OCI-LY7 (cell line): ENCODE measurements at regions not wholly inside any gene's neighbourhood (a gene's known extent, or its start where the extent isn't known, plus 50 kb on each side); places are given as distances from the start of the nearest gene placed in this dataset.

Source experiments
- BruUV-seq: library from RNA; stranded (reverse); fragments of 400-500 nt; replicated peaks from 2 replicates; lab custom pipeline; 2021; lab: Mats Ljungman, UMichigan
- CTCF ChIA-PET: fragments of 300-600 bp; sonication (Branson Sonifier 250); formaldehyde crosslinking; loops from one replicate; lab custom pipeline; 2022; ENCODE audit warnings: antibody characterized with exemption; ENCODE audit not compliant: unreplicated experiment; lab: Charles Lee
- POLR2A ChIA-PET: fragments of 300-600 bp; sonication (Branson Sonifier 250); formaldehyde crosslinking; loops from one replicate; lab custom pipeline; 2022; ENCODE audit warnings: antibody characterized with exemption; lab: Charles Lee
- DNase-seq: peaks from one replicate; pipeline ENCODE4 v3.0.0-alpha.2; 2015; ENCODE audit warnings: low spot score
- H2AFZ ChIP-seq: fragments of 200-600 bp; sonication (generic), shearing (Covaris generic); 2 replicates; pipeline ENCODE4 v1.6.1; 2014; ENCODE audit warnings: mild to moderate bottlenecking, antibody characterized with exemption, low read length, moderate library complexity
- H3K27ac ChIP-seq: fragments of 200-600 bp; sonication (generic); 2 replicates; pipeline ENCODE4 v1.5.1; 2014; ENCODE audit warnings: mixed run types, low read depth, mild to moderate bottlenecking, moderate library complexity, low read length, inconsistent platforms; ENCODE audit not compliant: poor library complexity, severe bottlenecking
- H3K36me3 ChIP-seq: fragments of 200-600 bp; sonication (generic); 2 replicates; pipeline ENCODE4 v1.6.1; 2014; ENCODE audit warnings: mild to moderate bottlenecking, antibody characterized with exemption, low read length, moderate library complexity, mixed read lengths; ENCODE audit not compliant: insufficient read depth
- H3K4me1 ChIP-seq: fragments of 200-600 bp; sonication (generic); 2 replicates; pipeline ENCODE4 v1.5.1; 2014; ENCODE audit warnings: mild to moderate bottlenecking, low read length; ENCODE audit not compliant: insufficient read depth, poor library complexity, severe bottlenecking
- H3K4me2 ChIP-seq: fragments of 200-600 bp; sonication (generic); 2 replicates; pipeline ENCODE4 v1.6.1; 2014; ENCODE audit warnings: mild to moderate bottlenecking, low read length
- H3K4me3 ChIP-seq: fragments of 200-600 bp; sonication (generic); 2 replicates; pipeline ENCODE4 v1.5.1; 2014; ENCODE audit warnings: mild to moderate bottlenecking, low read depth, low read length; ENCODE audit not compliant: poor library complexity, severe bottlenecking
- H3K79me2 ChIP-seq: fragments of 200-600 bp; sonication (generic); 2 replicates; pipeline ENCODE4 v1.6.1; 2016; ENCODE audit warnings: low read depth, mild to moderate bottlenecking, low read length, moderate library complexity, mixed read lengths; ENCODE audit not compliant: insufficient read depth
- H3K9me2 ChIP-seq: fragments of 200-600 bp; sonication (generic); 2 replicates; pipeline ENCODE4 v1.6.1; 2016; ENCODE audit warnings: mild to moderate bottlenecking, low read length, mixed read lengths; ENCODE audit not compliant: insufficient read depth
- H3K9me3 ChIP-seq: fragments of 200-600 bp; sonication (generic); 2 replicates; pipeline ENCODE4 v1.6.1; 2014; ENCODE audit warnings: mild to moderate bottlenecking, mixed run types, low read length, mixed read lengths
- H4K20me1 ChIP-seq: fragments of 200-600 bp; sonication (generic); 2 replicates; pipeline ENCODE4 v1.6.1; 2014; ENCODE audit warnings: mild to moderate bottlenecking, antibody characterized with exemption, low read length, moderate library complexity, mixed read lengths; ENCODE audit not compliant: insufficient read depth
- CTCF ChIP-seq: fragments of 200-600 bp; sonication (generic); conservative IDR thresholded peaks from 2 replicates; pipeline ENCODE4 v1.5.1; 2014; ENCODE audit warnings: mild to moderate bottlenecking, antibody characterized with exemption, low read length, moderate library complexity, mixed read lengths
- EZH2phosphoT487 ChIP-seq: fragments of 200-600 bp; sonication (generic); IDR thresholded peaks from 2 replicates; pipeline ENCODE4 v1.6.1; 2018; ENCODE audit warnings: low read depth, borderline replicate concordance, mild to moderate bottlenecking, mixed run types, antibody characterized with exemption, low read length, moderate library complexity, mixed read lengths
- intact Hi-C: fragments of 100-400 bp; cut with micrococcal nuclease; formaldehyde crosslinking; loops from one replicate; pipeline ENCODE4 v1.10.0; 2022; ENCODE audit not compliant: unreplicated experiment

DNA sequence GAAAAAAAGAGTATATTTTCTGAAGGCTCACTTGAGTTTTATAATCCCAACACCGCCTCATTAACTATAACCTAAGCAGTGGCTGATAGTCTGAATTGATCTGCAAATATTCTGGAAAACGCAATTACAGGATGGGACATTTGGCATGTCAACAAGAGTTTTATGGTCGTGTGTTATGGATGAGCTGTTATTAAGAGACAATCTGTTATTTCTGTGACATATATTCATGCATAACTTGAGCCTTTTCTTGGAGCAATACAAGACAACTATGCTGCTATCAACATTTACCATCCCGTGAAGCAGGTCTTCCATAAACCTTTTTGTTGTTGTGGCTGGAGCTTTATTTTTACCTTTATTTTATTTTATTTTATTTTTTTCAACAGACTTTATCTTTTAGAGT lies 164.4 kb downstream of the SCG2 start:
- Histone ChIP-seq H3K27ac (no peak overlapping the region), H3K79me2 (no peaks in the 10 kb centered on the region), H3K4me3 (no peak overlapping the region), H3K9me2 (no peaks in the 10 kb centered on the region), H4K20me1 (no peaks in the 10 kb centered on the region), H3K9me3 (no peaks in the 10 kb centered on the region), H3K4me2 (no peak overlapping the region), H3K36me3 (no peaks in the 10 kb centered on the region), H2AFZ (no peak overlapping the region), H3K4me1 (no peaks in the 10 kb centered on the region)
- intact Hi-C loops, result no loop called here
- no peak for DNase-seq
- ChIA-PET POLR2A (interaction anchor here (0.7 to 1.0 kb wide), 2 partner anchors 27 to 455 kb away, joined by 3 read pairs; no protein-coding TSS in a partner anchor), CTCF (no interaction called here)
- no peak for TF ChIP-seq EZH2phosphoT487
- BruUV-seq, result no TSS peak

DNA sequence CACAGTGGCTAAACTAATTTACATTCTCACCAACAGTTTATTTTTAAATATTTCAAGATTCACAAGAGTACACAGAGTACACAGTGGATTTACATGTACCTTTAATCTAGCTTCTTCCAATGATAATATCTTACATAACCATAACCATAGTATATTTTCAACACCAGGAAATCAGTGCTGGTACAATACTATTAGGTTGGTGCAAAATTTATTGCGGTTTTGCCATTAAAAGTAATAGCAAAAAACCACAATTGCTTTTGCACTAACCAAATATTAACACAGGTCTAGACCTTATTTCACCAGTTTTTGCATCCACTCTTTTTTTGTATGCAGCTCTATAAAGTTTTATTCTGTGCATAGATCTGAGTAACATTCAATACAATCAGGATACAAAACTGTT lies 163.0 kb downstream of the SCG2 start:
- CTCF ChIA-PET, result no interaction called here
- TF ChIP-seq EZH2phosphoT487, result no peak
- TF ChIP-seq CTCF, result no peak

DNA sequence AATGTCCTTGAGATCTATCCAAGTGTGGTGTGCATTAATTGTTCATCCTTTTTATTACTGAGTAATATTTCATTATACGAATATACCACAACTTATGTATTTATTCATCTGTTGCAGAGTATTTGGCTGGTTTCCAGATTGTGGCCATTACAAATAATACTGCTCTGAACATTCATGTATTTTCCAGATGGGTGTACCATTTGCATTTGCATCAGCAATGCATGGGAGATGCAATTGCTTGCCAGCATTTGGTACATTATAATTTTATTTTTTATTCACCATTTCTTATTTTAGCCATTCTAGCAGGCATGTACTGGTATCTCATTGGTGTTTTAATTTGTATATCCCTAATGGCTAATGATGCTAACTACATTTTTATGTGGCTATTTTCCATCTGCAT lies 162.4 kb downstream of the SCG2 start:
- no peaks in the 10 kb centered on the region for H3K36me3 ChIP-seq
- H3K9me2 ChIP-seq, result no peaks in the 10 kb centered on the region
- CTCF ChIA-PET, result no interaction called here
- H2AFZ ChIP-seq, result no peak overlapping the region
- intact Hi-C loops, result no loop called here
- no peak overlapping the region for H3K4me2 ChIP-seq
- no peaks in the 10 kb centered on the region for H3K4me1 ChIP-seq
- no peaks in the 10 kb centered on the region for H4K20me1 ChIP-seq
- H3K79me2 ChIP-seq, result no peaks in the 10 kb centered on the region
- no TSS peak for BruUV-seq
- no peak for DNase-seq
- POLR2A ChIA-PET, result no interaction called here
- no peaks in the 10 kb centered on the region for H3K9me3 ChIP-seq
- no peak overlapping the region for H3K4me3 ChIP-seq
- no peak overlapping the region for H3K27ac ChIP-seq
- TF ChIP-seq EZH2phosphoT487 (no peak), CTCF (no peak)

More for the DNA sequence above, 163.0 kb downstream of the SCG2 start:
- no peaks in the 10 kb centered on the region for H3K36me3 ChIP-seq
- no peak overlapping the region for H3K27ac ChIP-seq
- H3K4me3 ChIP-seq, result no peak overlapping the region
- H3K9me3 ChIP-seq, result no peaks in the 10 kb centered on the region
- no peaks in the 10 kb centered on the region for H3K9me2 ChIP-seq
- DNase-seq, result no peak
- BruUV-seq, result no TSS peak
- no peak overlapping the region for H2AFZ ChIP-seq
- no peaks in the 10 kb centered on the region for H4K20me1 ChIP-seq
- H3K79me2 ChIP-seq, result no peaks in the 10 kb centered on the region
- POLR2A ChIA-PET, result interaction anchor here (0.6 to 0.8 kb wide), 2 partner anchors 20 to 977 kb away, joined by 3 read pairs; no protein-coding TSS in a partner anchor
- H3K4me2 ChIP-seq, result no peak overlapping the region
- intact Hi-C loops, result no loop called here
- no peaks in the 10 kb centered on the region for H3K4me1 ChIP-seq
